MM.1S (cell line): ENCODE measurements at regions not wholly inside any gene's neighbourhood (a gene's known extent, or its start where the extent isn't known, plus 50 kb on each side); places are given as distances from the start of the nearest gene placed in this dataset.

Source experiments
- DNase-seq: peaks from one replicate; pipeline ENCODE4 v3.0.0-alpha.2; 2015
- H2AFZ ChIP-seq: fragments of 300-600 bp; sonication (generic); 2 replicates; pipeline ENCODE4 v1.6.0; 2016; ENCODE audit warnings: antibody characterized with exemption, low read length
- H3F3A ChIP-seq: fragments of 300-600 bp; sonication (generic); 2 replicates; pipeline ENCODE4 v1.6.1; 2016; ENCODE audit warnings: mild to moderate bottlenecking, antibody characterized with exemption, low read length, moderate library complexity, mixed read lengths; ENCODE audit not compliant: insufficient read depth
- H3K27ac ChIP-seq: fragments of 300-600 bp; sonication (generic); 2 replicates; pipeline ENCODE4 v1.5.1; 2016; ENCODE audit warnings: mild to moderate bottlenecking, low read length
- H3K27me3 ChIP-seq: fragments of 300-600 bp; sonication (generic); replicated peaks from 2 replicates; pipeline ENCODE4 v1.6.0; 2016; ENCODE audit warnings: low read length; ENCODE audit not compliant: insufficient read depth
- H3K36me3 ChIP-seq: fragments of 300-600 bp; sonication (generic); replicated peaks from 2 replicates; pipeline ENCODE4 v1.6.1; 2016; ENCODE audit warnings: mild to moderate bottlenecking, low read length, mixed read lengths; ENCODE audit not compliant: insufficient read depth
- H3K4me1 ChIP-seq: fragments of 300-600 bp; sonication (generic); 2 replicates; pipeline ENCODE4 v1.6.1; 2016; ENCODE audit warnings: low read length, mixed read lengths
- H3K4me2 ChIP-seq: fragments of 300-600 bp; sonication (generic); 2 replicates; pipeline ENCODE4 v1.6.0; 2016; ENCODE audit warnings: low read depth, low read length
- H3K4me3 ChIP-seq: fragments of 300-600 bp; sonication (generic); 2 replicates; pipeline ENCODE4 v1.5.1; 2016; ENCODE audit warnings: low read length, mixed read lengths
- H3K79me2 ChIP-seq: fragments of 300-600 bp; sonication (generic); 2 replicates; pipeline ENCODE4 v1.6.1; 2016; ENCODE audit warnings: mixed run types, low read length, mixed read lengths
- H3K9ac ChIP-seq: fragments of 300-600 bp; sonication (generic); 2 replicates; pipeline ENCODE4 v1.6.1; 2016; ENCODE audit warnings: low read length, mixed read lengths
- H3K9me2 ChIP-seq: fragments of 300-600 bp; sonication (generic); replicated peaks from 2 replicates; pipeline ENCODE4 v1.6.1; 2016; ENCODE audit warnings: mild to moderate bottlenecking, low read length, mixed read lengths; ENCODE audit not compliant: insufficient read depth
- H3K9me3 ChIP-seq: fragments of 300-600 bp; sonication (generic); replicated peaks from 2 replicates; pipeline ENCODE4 v1.6.1; 2016; ENCODE audit warnings: mild to moderate bottlenecking, low read length, mixed read lengths; ENCODE audit not compliant: insufficient read depth
- H4K20me1 ChIP-seq: fragments of 300-600 bp; sonication (generic); 2 replicates; pipeline ENCODE4 v1.6.1; 2016; ENCODE audit warnings: mild to moderate bottlenecking, low read length, moderate library complexity, mixed read lengths; ENCODE audit not compliant: insufficient read depth
- CTCF ChIP-seq: fragments of 300-600 bp; sonication (generic); IDR thresholded peaks from 2 replicates; pipeline ENCODE4 v1.5.1; 2016; ENCODE audit warnings: antibody characterized with exemption, low read length, mixed read lengths
- EZH2 ChIP-seq: fragments of 300-600 bp; sonication (generic); optimal IDR thresholded peaks from 2 replicates; pipeline ENCODE3; 2017; ENCODE audit warnings: low read depth, mild to moderate bottlenecking, antibody characterized with exemption, low read length, mixed read lengths
- EZH2phosphoT487 ChIP-seq: fragments of 300-600 bp; sonication (generic); IDR thresholded peaks from 2 replicates; pipeline ENCODE4 v1.6.1; 2018; ENCODE audit warnings: antibody characterized with exemption, low read length

- Histone ChIP-seq H3K4me3 (no peak overlapping the region), H3K9me3 (no peaks in the 10 kb centered on the region), H3K27me3 (no peaks in the 10 kb centered on the region), H3K79me2 (no peaks in the 10 kb centered on the region), H3K27ac (no peak overlapping the region), H4K20me1 (no peaks in the 10 kb centered on the region), H2AFZ (no peak overlapping the region), H3K9ac (no peak overlapping the region), H3K4me2 (no peak overlapping the region), H3F3A (no peaks in the 10 kb centered on the region), H3K9me2 (no peaks in the 10 kb centered on the region), H3K4me1 (no peaks in the 10 kb centered on the region), H3K36me3 (no peaks in the 10 kb centered on the region)
- TF ChIP-seq CTCF (no peak), EZH2phosphoT487 (no peak), EZH2 (no peak)
- DNase-seq: no peak
Measured at GRCh38 chr4:83828601-83829000, 292.7 kb downstream of the GPAT3 start.

DNA sequence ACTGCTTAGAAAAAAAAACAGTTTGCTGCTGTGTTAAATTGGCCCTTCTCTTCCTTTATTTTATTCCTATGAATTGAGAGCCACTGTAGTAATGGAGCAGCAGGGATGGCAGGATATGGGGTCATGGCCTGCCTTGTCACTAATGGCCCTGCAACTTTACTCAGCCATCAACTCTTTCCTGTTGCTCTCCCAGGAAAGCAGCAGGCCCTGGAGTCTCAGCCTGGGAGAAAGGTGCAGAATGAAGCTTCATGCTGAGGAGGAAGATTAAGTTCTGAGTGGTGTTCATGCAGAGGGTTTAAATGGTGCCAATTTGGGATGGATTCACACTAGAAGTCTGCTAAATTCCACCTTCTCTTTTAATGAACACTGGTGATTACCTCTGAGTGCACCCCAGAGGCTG lies 285.6 kb downstream of the GPAT3 start:
- Histone ChIP-seq H3F3A (no peaks in the 10 kb centered on the region), H3K79me2 (no peaks in the 10 kb centered on the region), H2AFZ (no peak overlapping the region), H3K4me1 (no peaks in the 10 kb centered on the region), H3K36me3 (no peaks in the 10 kb centered on the region), H3K27me3 (no peaks in the 10 kb centered on the region), H3K4me3 (no peak overlapping the region), H3K4me2 (no peak overlapping the region), H3K9ac (no peak overlapping the region), H3K9me3 (no peaks in the 10 kb centered on the region), H3K27ac (no peak overlapping the region), H3K9me2 (no peaks in the 10 kb centered on the region), H4K20me1 (no peaks in the 10 kb centered on the region)
- TF ChIP-seq EZH2phosphoT487 (no peak), CTCF (no peak), EZH2 (no peak)
- no peak for DNase-seq

DNA sequence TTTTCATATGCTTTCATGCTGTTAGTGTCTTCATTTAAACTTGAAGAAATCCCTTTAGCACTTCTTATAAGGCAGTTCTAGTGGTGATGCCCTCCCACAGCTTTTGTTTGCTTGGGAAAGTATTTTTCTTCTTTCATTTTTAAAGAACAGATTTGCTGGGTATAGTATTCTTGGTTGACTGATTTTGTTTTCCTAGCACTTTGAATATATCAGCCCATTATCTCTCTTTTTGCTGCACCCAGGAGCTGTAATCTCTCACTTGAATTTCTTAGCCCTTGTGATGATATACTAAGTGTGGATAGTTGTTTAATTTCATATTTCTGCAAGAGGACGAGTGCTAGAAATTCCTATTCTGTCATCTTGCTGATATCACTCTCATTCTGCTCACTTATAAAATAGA lies 283.7 kb downstream of the GPAT3 start:
- Histone ChIP-seq H3K27me3 (no peaks in the 10 kb centered on the region), H4K20me1 (no peaks in the 10 kb centered on the region), H2AFZ (no peak overlapping the region), H3K27ac (no peak overlapping the region), H3K4me2 (no peak overlapping the region), H3K9ac (no peak overlapping the region), H3K36me3 (no peaks in the 10 kb centered on the region), H3K4me1 (no peaks in the 10 kb centered on the region), H3F3A (no peaks in the 10 kb centered on the region), H3K9me2 (no peaks in the 10 kb centered on the region), H3K79me2 (no peaks in the 10 kb centered on the region), H3K4me3 (no peak overlapping the region), H3K9me3 (no peaks in the 10 kb centered on the region)
- TF ChIP-seq CTCF (no peak), EZH2 (no peak), EZH2phosphoT487 (no peak)
- no peak for DNase-seq
